Trophoblast cell (in vitro differentiated cells and primary cell): ENCODE measurements at regions not wholly inside any gene's neighbourhood (a gene's known extent, or its start where the extent isn't known, plus 50 kb on each side); places are given as distances from the start of the nearest gene placed in this dataset.
"Not testable (repeated sequence)": the region's sequence is repeated elsewhere in the genome, so short reads cannot be mapped to it uniquely, and the experiment has no call there.

Experiments used
- DNase-seq, 2 donors: peaks; one replicate each; pipeline ENCODE4 v3.0.0-alpha.2; 2016
- H2AFZ ChIP-seq: 2 replicates; pipeline ENCODE4 v1.6.1; 2013; ENCODE audit warnings: low read length, moderate library complexity, mild to moderate bottlenecking; ENCODE audit not compliant: insufficient read depth, poor library complexity
- H2AK5ac ChIP-seq: 2 replicates; pipeline ENCODE4 v1.6.1; 2013; ENCODE audit warnings: mild to moderate bottlenecking, low read length
- H2BK120ac ChIP-seq: 2 replicates; pipeline ENCODE4 v1.6.1; 2013; ENCODE audit warnings: low read length, mild to moderate bottlenecking, moderate library complexity; ENCODE audit not compliant: insufficient read depth, poor library complexity
- H2BK12ac ChIP-seq: 2 replicates; pipeline ENCODE4 v1.6.1; 2013; ENCODE audit warnings: mild to moderate bottlenecking, low read length, moderate library complexity
- H2BK5ac ChIP-seq: 2 replicates; pipeline ENCODE4 v1.6.1; 2013; ENCODE audit warnings: low read length, low read depth, moderate library complexity, mild to moderate bottlenecking; ENCODE audit not compliant: poor library complexity
- H3K14ac ChIP-seq: 2 replicates; pipeline ENCODE4 v1.6.1; 2013; ENCODE audit warnings: mild to moderate bottlenecking, low read length
- H3K18ac ChIP-seq: 2 replicates; pipeline ENCODE4 v1.6.1; 2013; ENCODE audit warnings: mild to moderate bottlenecking, low read length
- H3K23ac ChIP-seq: 2 replicates; pipeline ENCODE4 v1.6.1; 2013; ENCODE audit warnings: low read length
- H3K27ac ChIP-seq: 2 replicates; pipeline ENCODE4 v1.5.1; 2013; ENCODE audit warnings: low read depth, mild to moderate bottlenecking, inconsistent platforms, low read length, moderate library complexity
- H3K27me3 ChIP-seq: 2 replicates; pipeline ENCODE4 v1.6.1; 2013; ENCODE audit warnings: inconsistent platforms, mild to moderate bottlenecking, low read length, moderate library complexity; ENCODE audit not compliant: insufficient read depth
- H3K36me3 ChIP-seq, 2 experiments: 1 replicate in 1 of 2; 2 replicates in 1 of 2; pipeline ENCODE4 v1.6.1; 2013; ENCODE audit warnings: low read length in 2 of 2, mild to moderate bottlenecking in 2 of 2, moderate library complexity in 1 of 2; ENCODE audit not compliant: insufficient read depth in 2 of 2, control insufficient read depth in 1 of 2
- H3K4ac ChIP-seq: 2 replicates; pipeline ENCODE4 v1.6.1; 2013; ENCODE audit warnings: low read depth, mild to moderate bottlenecking, low read length, moderate library complexity
- H3K4me1 ChIP-seq, 2 experiments: 1 replicate in 1 of 2; 2 replicates in 1 of 2; pipeline ENCODE4 v1.6.1; 2013; ENCODE audit warnings: low read length in 2 of 2, mild to moderate bottlenecking in 2 of 2, moderate library complexity in 1 of 2; ENCODE audit not compliant: insufficient read depth in 2 of 2, control insufficient read depth in 1 of 2
- H3K4me2 ChIP-seq: 2 replicates; pipeline ENCODE4 v1.6.1; 2013; ENCODE audit warnings: inconsistent platforms, mild to moderate bottlenecking, low read length, moderate library complexity
- H3K4me3 ChIP-seq: 2 replicates; pipeline ENCODE4 v1.5.1; 2013; ENCODE audit warnings: mild to moderate bottlenecking, low read depth, low read length, inconsistent platforms
- H3K79me1 ChIP-seq: one replicate; pipeline ENCODE4 v1.6.1; 2013; ENCODE audit warnings: low read length
- H3K79me2 ChIP-seq: 2 replicates; pipeline ENCODE4 v1.6.1; 2013; ENCODE audit warnings: low read length, mild to moderate bottlenecking; ENCODE audit not compliant: control insufficient read depth, insufficient read depth, poor library complexity
- H3K9ac ChIP-seq: 2 replicates; pipeline ENCODE4 v1.6.1; 2013; ENCODE audit warnings: mild to moderate bottlenecking, low read length
- H3K9me3 ChIP-seq: 2 replicates; pipeline ENCODE4 v1.6.1; 2013; ENCODE audit warnings: low read depth, mild to moderate bottlenecking, control low read depth, inconsistent platforms, low read length; ENCODE audit not compliant: insufficient read depth
- H4K12ac ChIP-seq: 2 replicates; pipeline ENCODE4 v1.6.1; 2013; ENCODE audit warnings: low read depth, mild to moderate bottlenecking, low read length, moderate library complexity
- H4K8ac ChIP-seq: 2 replicates; pipeline ENCODE4 v1.6.1; 2013; ENCODE audit warnings: low read depth, mild to moderate bottlenecking, low read length, moderate library complexity
- H4K91ac ChIP-seq: one replicate; pipeline ENCODE4 v1.6.1; 2013; ENCODE audit warnings: low read depth, mild to moderate bottlenecking, low read length, moderate library complexity
- WGBS: extraction: QIAGEN DNeasy Blood & Tissue Kit; methylation state at CpG from one replicate; pipeline ENCODE4 v1.1.7; 2013; ENCODE audit warnings: missing lambda C conversion rate; ENCODE audit not compliant: insufficient read length, insufficient coverage; ENCODE audit errors: extremely low coverage; 5-methylcytosine and 5-hydroxymethylcytosine counted together

DNA sequence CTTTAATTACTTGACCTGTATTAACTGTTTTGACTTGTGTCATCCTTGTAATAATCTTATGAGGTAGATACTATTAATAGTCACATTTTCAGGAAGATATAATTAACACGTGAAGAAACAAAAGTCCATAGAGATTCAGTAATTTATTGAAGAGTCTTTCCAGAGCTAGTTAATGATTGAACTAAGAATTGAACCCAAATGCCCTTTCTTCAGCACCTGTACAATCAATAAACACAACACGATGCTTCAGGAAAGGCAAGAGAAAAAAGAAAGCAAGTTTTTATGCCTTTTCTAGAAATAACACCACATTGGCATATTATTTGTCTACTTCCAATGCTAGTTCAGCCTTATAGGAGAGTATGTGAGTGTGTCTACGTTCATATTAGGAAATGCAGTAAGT is 399.6 kb downstream of the NAF1 start:
- Histone ChIP-seq H3K79me1 (no peaks in the 10 kb centered on the region), H3K27me3 (no peaks in the 10 kb centered on the region), H3K4me1 (no peaks in the 10 kb centered on the region), H2AFZ (no peak overlapping the region), H3K9me3 (no peaks in the 10 kb centered on the region), H3K27ac (no peak overlapping the region), H3K4ac (no peak overlapping the region), H3K23ac (no peak overlapping the region), H2BK120ac (no peak overlapping the region), H4K91ac (no peak overlapping the region), H3K18ac (no peak overlapping the region), H2BK5ac (no peak overlapping the region), H3K9ac (no peak overlapping the region), H4K12ac (no peak overlapping the region), H3K4me2 (no peak overlapping the region), H3K36me3 (no peaks in the 10 kb centered on the region), H2AK5ac (no peak overlapping the region), H4K8ac (no peak overlapping the region), H3K4me3 (no peak overlapping the region), H3K79me2 (no peaks in the 10 kb centered on the region), H3K14ac (no peak overlapping the region), H2BK12ac (no peak overlapping the region)
- WGBS: no CpG with 5 or more reads among the region's 3 CpGs
- DNase-seq: no peak

GRCh38 chr4:162761965-162762364 is 404.7 kb downstream of the NAF1 start:
- no peak overlapping the region for H4K12ac ChIP-seq
- no peak overlapping the region for H2AK5ac ChIP-seq
- H3K4me1 ChIP-seq: no peaks in the 10 kb centered on the region
- 100% methylated on average over 2 of the region's 4 CpGs for WGBS
- no peak overlapping the region for H3K23ac ChIP-seq
- H2AFZ ChIP-seq: no peak overlapping the region
- no peaks in the 10 kb centered on the region for H3K27me3 ChIP-seq
- H4K8ac ChIP-seq: no peak overlapping the region
- no peak overlapping the region for H2BK12ac ChIP-seq
- no peaks in the 10 kb centered on the region for H3K79me2 ChIP-seq
- H3K36me3 ChIP-seq: no peaks in the 10 kb centered on the region
- no peak overlapping the region for H3K14ac ChIP-seq
- H4K91ac ChIP-seq: no peak overlapping the region
- no peak overlapping the region for H3K9ac ChIP-seq
- no peak overlapping the region for H3K4me2 ChIP-seq
- no peak overlapping the region for H3K27ac ChIP-seq
- H2BK120ac ChIP-seq: no peak overlapping the region
- no peak overlapping the region for H3K4ac ChIP-seq
- H2BK5ac ChIP-seq: no peak overlapping the region
- H3K79me1 ChIP-seq: no peaks in the 10 kb centered on the region
- no peak overlapping the region for H3K18ac ChIP-seq
- H3K9me3 ChIP-seq: no peaks in the 10 kb centered on the region
- no peak for DNase-seq
- no peak overlapping the region for H3K4me3 ChIP-seq

DNA sequence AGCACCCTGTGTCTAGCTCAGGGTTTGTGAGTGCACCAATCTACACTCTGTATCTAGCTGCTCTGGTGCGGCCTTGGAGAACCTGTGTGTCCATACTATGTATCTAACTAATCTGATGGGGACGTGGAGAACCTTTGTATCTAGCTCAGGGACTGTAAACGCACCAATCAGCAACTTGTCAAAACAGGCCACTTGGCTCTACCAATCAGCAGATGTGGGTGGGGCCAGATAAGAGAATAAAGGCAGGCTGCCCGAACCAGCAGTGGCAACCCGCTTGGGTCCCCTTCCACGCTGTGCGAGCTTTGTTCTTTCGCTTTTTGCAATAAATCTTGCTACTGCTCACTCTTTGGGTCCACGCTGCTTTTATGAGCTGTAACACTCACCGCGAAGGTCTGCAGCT is 426.5 kb downstream of the NAF1 start:
- not testable (repeated sequence) for H3K9me3 ChIP-seq, H2BK5ac ChIP-seq, H2BK12ac ChIP-seq, H3K23ac ChIP-seq, H2AK5ac ChIP-seq, H4K91ac ChIP-seq, H3K36me3 ChIP-seq, H3K9ac ChIP-seq, H3K79me1 ChIP-seq, H2BK120ac ChIP-seq, H3K14ac ChIP-seq, H4K12ac ChIP-seq, H3K27ac ChIP-seq, DNase-seq, H3K27me3 ChIP-seq, H3K79me2 ChIP-seq, H3K4me2 ChIP-seq, H3K4me3 ChIP-seq, H2AFZ ChIP-seq, H4K8ac ChIP-seq, H3K4ac ChIP-seq, H3K18ac ChIP-seq, H3K4me1 ChIP-seq
- WGBS: no CpG with 5 or more reads among the region's 11 CpGs

- not testable (repeated sequence) for H4K12ac ChIP-seq, H3K9me3 ChIP-seq, H2BK5ac ChIP-seq, H3K9ac ChIP-seq, H3K18ac ChIP-seq, H3K27ac ChIP-seq, H2AK5ac ChIP-seq, H2BK120ac ChIP-seq, H3K14ac ChIP-seq, H2BK12ac ChIP-seq, H3K4me2 ChIP-seq, H3K4me3 ChIP-seq, H2AFZ ChIP-seq, H3K4ac ChIP-seq, H3K36me3 ChIP-seq, H3K27me3 ChIP-seq, H3K4me1 ChIP-seq, H4K8ac ChIP-seq, H3K79me1 ChIP-seq, H3K79me2 ChIP-seq, H3K23ac ChIP-seq, DNase-seq, H4K91ac ChIP-seq
- WGBS: no CpG with 5 or more reads among the region's 32 CpGs
These were observed 427.1 kb downstream of the NAF1 start for GRCh38 chr4:162739596-162739995.
